ENCODE measurements at regions not wholly inside any gene's neighbourhood (a gene's known extent, or its start where the extent isn't known, plus 50 kb on each side); places are given as distances from the start of the nearest gene placed in this dataset.
"Not testable (repeated sequence)": the region's sequence is repeated elsewhere in the genome, so short reads cannot be mapped to it uniquely, and the experiment has no call there.

DNA sequence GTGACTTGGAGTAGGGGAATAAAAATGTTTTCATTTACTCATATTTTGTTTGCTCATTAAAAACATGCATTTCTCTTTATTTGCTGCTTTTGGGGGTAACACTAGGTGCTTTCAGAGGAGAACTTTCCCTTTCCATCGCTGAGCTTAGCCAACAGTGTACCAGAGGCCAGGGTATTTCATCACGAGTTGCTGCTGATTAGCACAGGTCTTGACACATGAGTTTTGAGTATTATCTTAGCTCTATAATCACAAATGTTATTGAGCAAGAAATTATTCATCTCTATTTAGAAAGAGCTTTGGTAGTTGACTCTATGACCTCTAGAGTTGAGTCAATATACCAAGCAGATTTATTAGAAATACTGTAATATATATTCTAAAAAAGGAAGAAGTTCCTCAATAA lies 375.9 kb downstream of the NXPH1 start:
- no peak for ATAC-seq

DNA sequence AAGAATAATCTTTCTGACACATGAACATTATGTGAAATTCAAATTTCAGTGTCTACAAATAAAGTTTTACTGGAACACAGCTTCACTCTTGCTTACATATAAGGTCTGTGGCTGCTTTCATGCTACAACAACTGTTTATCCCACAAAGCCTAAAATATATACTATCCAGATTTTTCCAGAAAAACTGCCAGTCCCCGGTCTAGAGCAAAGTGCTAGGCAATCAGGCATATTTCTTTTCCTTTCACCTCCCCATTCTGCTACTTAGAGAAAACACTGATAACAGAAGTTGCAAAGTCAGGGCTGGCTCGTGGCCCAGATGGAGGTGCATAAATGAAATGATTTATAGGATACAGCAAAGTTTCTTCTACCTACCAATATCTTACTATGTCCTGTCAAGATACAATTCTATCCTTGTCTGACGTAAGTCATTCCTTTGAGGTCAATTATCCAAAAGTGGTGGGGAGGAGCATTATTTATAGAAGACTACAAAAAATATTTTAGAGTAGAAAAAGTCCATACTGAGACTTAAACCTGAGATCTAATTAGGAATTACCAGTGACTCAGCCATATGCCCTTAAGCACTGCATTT lies 384.1 kb downstream of the NXPH1 start:
- no peak for ATAC-seq

DNA sequence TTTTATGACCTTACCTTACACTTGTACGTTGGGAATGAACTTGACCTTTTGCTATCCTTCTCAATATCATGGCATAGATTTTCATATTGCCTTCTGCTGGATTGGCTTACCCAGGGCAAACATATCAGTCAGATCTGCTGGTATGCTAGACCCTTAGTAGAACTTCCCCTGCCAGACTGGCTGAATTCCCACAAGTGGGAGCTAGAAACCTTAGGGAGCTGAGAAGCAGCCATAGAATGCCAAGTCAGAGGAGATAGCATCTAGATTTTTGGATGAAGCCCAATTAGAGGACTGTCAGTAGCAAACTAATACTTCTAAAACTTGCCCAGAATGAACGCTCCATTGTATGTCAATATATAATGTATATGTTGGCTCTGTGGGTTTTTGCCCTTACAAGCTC lies 385.0 kb downstream of the NXPH1 start:
- ATAC-seq = no peak

DNA sequence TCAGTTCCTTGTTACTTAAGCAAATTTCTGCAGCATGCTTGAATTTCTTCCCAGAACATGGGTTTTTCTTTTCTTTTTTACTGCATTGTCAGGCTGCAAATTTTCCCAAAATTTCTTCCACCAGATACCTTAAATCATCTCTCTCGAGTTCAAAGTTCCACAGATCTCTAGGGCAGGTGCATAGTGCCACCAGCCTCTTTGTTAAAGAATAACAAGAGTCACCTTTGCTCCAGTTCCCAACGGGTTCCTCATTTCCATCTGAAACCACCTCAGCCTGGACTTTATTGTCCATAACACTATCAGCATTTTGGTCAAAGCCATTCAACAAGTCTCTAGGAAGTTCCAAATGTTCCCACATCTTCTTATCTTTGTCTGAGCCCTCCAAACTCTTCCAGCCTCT lies 389.2 kb downstream of the NXPH1 start:
- no peak for ATAC-seq

DNA sequence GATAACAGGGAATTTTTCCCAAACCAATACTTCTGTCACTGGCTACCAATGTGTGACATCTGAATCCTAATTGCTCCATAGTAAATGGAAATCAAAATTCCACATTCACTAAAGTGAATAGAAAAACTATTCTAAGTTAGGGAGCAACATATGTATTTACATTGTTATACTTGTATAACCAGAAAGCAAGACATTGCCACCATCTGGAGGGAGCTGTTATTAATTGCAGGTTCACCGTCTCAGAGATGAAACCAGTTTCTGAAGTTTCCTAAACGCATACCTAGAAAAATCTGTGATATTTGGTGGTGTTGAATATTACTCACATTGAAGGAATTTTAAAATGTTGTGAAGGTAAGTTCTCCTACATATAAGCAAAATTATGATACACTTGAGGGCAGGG lies 390.1 kb downstream of the NXPH1 start:
- no peak for ATAC-seq

DNA sequence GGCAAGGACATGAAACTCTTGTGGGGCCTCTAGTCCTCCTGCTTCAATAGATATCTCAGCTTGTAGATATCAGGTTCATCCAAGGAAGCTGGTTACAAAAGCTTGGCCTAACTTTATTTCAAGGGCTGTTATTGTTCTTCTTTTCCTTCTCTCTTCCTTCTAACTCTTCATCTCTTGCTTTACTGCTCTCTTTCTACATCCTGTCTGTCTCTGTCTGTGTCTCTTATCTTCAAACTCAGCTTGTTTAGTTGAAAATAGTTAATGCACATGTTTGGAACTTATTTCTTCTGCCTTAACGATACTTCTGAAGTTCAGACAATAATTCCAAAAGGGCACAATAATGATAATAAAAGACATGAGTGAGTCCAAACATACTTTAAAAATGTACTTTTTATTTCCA lies 393.9 kb downstream of the NXPH1 start:
- no peak for ATAC-seq

DNA sequence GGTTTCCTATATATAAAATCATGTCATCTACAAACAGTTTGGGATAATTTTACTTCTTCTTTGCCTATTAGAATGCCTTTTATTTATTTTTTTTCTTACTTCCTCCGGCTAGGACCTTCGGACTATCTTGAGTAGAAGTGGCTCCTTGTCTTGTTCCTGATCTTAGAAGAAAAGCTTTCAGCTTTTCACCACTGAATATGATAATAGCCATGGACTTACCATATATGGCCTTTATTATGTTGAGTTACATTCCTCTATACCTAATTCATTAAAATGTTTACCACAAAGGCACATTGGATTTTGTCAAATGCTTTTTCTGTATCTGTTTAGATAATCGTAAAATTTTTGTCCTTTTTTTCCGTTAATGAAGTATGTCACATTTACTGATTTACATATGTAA lies 395.7 kb downstream of the NXPH1 start:
- ATAC-seq = no peak

DNA sequence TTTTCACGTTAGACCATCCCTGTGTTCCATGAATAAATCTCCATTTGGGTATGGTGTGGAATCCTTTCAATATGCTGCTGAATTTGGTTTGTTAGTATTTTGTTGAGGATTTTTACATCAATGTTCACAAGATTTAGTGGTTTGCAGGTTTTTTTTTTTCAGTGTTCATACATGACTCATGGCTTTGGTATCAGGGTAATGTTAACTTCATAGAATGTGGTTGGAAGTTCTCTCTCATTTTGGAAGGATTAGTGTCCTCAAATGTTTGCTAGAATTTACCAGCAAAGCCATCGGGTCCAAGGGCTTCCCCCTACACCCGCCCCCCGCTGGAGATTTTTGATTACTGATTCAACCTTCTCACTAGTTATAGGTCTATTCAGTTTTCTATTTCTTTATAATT lies 398.0 kb downstream of the NXPH1 start:
- ATAC-seq = no peak

DNA sequence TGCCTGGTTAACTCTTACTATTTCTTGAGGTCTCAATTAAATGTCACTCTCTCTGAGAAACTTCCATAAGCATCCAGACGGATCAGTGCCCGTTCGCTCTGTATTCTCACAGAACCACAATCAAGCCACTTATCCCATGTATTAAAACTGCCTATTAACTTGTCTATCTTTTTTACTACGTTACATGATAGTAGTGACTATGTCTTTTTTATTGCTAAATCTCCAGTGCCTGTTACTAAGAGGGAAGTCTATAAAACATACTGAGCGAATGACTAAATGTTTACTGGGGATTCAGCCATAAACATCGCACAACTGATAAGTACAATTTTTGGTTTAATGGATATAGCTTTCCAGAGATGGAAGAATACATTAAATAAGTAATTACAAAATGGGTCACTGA lies 399.9 kb downstream of the NXPH1 start:
- no peak for ATAC-seq

DNA sequence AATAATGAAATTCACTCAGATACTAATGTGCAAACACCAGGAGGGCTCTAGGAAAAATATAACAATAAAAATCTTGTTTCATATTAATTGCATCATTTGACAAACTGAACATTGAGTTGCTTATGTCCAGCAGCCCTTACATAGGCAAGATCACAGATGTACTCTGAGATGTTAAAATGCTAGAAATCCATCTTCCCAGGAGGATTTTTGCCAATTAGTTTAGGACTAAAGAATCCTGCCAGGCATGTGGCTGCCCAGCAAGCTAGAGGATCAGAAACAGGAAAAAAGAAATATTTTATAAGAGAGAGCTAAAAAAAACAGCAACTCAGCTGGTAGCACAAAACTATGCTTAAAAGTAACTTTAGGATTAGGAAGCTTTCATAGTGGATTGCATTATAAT lies 407.8 kb downstream of the NXPH1 start:
- ATAC-seq = no peak

DNA sequence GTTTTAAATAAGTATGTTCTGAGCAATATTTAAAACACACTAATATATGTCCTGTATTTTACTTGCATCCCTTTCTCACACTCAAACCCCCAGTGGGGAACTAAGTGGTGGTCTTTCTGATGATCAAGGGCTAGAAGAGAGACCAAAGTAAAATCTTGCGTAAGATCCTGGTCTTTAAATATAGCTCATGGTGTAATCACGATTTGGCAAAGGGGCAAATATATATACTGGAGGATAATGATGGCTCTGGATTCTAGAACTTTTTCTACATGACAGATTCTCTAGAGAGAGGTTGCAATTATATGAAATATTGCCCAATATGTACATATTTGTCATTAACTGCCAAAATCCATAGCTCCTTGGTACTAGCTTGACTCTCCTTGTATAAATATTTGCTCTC lies 438.3 kb downstream of the NXPH1 start:
- ATAC-seq = no peak

DNA sequence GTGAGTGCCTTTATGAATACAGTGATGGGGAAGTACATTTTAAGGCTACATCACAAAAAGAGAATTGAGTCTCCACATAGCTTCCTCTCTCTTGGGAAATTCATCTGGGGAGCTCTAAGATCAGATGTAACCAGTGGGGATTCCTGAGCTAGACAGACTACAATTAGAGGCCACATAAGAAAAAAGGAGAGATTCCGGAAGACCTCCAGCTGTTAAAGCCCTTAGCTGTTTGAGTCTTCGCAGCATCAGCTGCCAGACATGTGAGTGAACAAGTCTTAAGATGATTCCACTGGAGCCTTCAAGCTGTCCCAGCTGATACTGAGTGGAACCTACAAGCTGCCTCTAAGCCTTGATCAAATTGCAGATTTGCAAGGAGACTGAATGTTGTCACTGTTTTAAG lies 448.5 kb downstream of the NXPH1 start:
- ATAC-seq = no peak

DNA sequence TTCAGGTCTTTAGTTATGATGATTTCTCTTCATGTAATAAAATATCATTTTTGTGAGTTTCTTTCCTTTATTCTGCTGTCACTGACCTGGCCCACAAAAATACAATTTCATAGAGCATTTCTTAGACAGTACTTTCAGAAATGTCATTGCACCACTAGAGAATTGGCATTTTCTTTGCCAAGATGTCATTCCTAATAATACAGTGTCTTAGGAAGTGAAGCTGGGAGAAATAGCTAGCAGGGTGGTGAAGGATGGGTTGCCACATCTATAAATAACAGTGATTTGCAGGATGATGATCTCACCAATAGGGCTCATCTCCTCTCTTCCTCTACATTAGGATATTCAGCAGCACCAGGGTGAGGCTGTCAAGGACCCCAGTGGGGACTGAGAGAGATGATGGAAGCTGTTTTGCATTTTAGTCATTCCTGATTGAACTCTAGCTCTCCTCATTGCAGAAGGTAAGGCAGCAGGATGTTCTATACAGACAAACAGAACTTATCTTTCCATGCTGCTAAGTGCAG lies 452.1 kb downstream of the NXPH1 start:
- no peak for ATAC-seq

DNA sequence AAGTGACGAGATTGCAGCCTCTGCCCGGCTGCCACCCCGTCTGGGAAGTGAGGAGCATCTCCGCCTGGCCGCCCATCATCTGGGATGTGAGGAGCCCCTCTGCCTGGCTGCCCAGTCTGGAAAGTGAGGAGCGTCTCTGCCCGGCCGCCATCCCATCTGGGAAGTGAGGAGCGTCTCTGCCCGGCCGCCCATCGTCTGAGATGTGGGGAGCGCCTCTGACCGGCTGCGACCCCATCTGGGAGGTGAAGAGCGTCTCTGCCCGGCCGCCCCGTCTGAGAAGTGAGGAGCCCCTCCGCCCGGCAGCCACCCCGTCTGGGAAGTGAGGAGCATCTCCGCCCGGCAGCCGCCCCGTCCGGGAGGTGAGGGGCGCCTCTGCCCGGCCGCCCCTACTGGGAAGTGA lies 456.9 kb downstream of the NXPH1 start:
- ATAC-seq = not testable (repeated sequence)

DNA sequence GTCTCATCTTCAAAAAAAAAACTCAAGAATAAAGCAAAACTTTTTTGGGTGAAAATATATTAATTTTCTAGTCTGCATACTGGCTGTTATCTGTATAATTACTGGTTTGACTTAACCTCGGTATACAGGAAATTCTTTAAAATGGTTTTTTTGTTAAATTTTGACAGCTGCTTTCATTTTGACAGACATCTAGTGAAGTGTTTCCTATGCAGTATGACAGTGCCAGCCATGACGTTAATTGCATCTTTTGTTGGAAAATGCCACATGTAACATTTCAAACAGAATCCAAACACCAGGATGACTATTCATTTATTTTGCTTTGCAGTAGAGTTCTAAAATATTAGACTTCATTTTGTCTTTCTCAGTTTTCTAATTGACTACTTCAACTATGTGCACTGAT lies 460.4 kb downstream of the NXPH1 start:
- no peak for ATAC-seq

DNA sequence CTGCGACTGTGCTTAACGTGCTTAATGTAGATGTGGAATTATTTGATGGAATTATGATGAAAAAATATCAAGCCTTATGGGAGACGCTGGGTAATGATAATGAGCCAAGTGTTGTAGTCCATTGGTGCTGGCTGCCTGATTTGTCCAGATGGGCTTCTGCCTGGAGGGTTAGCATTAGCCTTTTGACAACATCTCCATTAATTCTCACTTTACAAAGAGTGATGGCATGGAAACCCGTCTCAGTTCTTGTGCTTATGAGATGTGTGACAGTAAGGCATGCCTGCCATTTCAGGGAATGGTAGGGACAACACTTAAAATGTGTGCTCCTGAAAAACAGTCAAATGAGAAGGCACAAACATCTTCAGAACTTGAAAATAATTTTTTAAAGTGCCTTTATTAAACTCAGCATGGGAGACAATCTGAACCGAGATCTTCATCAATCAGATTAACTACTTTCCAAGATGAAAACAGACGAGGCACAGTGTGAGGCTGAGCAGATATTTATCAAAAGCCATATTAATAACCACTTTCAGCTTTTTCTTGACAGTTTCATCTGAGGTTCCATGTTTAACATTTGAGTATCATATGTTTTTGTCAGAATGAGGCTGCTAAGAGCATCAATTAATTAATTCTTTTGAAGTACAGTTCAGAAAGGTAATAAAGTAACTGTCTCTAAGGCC lies 473.1 kb downstream of the NXPH1 start:
- ATAC-seq = no peak

DNA sequence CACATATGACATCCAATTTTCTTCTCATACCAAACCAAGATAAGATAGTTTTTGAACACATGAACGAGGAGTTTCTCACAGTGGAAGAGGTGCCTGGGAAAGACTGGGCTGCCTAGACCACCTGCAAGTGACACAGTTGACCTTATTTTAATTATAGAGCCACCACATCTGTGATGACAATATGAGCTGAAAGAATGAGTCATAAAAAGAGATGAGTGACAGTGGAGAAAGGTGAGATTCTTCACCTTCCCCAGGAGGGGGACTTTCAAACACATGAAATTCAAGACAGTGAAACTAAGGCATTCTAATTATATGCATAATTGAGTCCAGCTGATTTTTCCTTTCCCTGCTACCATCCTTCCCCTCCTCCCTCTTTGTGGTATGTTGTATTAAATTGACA lies 475.5 kb downstream of the NXPH1 start:
- ATAC-seq = no peak

DNA sequence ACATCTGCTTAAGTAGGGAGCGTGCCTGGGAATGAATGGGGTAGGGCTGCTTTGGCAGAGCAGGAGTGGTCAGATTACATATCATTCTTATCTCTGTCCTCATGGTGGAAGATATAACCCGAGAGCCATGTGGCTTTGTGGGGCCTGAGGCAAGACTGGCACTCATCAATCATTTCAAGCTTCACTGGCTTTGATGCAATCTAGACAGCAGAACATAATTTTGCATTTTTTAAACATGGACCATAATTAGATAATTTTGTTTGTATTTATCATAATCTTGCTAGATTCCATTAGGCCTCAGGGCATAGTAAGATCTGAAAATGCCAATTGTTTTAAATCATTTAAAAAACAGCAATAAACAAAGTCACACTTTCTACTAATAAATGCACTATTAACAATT lies 480.3 kb downstream of the NXPH1 start:
- no peak for ATAC-seq

DNA sequence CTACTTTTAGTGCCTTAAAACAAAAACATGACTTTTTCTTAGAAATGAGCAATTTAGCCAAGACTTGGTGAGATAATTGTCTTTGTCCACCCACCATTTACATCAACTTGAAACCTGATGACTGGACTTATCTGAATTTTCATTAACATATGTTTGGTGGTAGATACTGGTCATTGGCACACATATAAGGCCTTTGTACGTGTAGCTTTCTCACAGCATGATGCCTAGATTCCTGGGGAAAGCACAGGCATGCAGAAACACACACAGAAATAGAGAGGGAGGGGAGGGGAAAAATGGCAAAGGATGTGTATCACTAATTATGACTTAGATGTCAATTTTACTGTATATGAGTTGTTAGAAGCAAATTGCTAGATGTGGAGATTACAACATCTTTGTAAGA lies 488.4 kb downstream of the NXPH1 start:
- no peak for ATAC-seq

DNA sequence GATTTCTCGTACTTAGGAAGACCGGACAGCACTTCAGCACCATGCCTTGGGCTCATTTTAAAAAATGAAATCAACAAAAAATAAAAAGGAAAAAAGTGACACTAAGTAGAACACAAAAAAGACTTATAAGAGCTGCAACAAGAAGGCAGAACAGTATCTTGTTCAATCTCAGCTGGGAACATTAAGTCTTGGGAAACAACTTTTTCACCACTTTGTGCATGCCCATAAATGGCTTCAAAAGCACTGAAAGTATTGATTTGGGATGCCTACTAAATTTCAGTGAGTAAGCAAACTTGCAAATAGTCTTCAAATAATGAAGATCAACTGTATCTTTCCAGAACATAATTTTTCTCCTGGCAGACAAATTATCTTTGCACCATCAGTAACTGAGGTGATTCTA lies 489.3 kb downstream of the NXPH1 start:
- no peak for ATAC-seq

DNA sequence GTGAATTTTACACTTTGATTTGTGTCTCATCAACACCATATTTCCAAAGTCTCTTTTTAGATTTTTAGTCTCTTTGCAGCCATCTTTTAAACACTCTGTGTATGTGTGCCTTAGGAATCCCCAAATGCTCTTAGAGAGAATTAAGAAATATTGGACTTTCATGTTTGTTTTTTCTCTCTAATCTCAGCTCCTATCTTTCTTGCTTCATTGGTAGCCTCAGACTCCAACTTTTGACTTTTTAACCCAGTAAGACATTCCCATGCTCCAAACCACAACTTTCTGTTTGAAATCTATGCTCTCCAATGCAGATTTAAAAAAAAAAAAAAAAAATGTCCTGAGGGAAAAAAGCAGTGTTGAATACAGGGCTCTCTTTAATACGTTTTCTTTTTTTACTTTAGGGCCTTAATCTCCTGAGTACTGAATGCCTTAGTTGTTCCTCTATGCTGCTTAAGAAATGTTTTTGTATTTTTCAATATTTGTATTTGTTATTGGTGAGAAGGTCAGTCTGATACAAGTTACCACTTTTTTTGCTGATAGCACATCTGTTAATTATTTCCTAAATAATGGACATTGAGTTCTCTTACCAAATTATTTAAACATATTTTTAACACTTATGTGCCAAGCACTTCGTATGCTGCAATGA lies 489.9 kb downstream of the NXPH1 start:
- ATAC-seq = no peak

DNA sequence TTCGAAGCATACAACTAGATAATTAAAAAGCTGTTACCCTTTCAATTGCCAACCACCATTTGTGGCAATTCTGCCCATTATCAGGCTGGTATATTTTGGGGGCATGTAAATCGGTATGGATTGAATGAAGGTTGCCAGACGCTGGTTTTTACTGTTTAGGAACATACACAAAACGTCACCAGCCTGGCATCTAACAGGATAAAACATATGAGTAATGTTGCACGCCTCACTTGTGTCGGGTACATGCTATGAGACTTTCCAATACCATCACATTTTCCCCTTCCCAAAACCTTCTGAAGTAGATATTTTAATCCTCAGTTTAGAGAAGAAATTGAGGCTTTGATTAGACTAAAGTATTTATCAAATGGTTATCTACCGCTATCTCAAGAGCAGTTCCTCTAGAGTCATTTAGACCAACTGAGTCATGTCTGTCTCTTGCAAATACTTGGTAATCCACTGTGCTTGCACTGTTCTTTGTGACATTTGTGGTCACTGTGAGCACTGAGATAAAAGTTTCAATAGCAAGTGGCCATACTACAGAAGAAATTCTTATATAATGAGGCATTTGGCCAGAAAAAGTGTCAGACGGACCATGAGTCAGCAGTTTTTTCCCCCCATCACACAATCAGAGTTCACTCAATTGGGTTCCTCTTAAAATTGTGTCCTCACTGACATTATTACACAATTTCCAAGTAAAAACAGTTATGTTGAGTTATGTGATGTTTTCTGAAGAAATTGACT lies 498.7 kb downstream of the NXPH1 start:
- ATAC-seq = no peak

DNA sequence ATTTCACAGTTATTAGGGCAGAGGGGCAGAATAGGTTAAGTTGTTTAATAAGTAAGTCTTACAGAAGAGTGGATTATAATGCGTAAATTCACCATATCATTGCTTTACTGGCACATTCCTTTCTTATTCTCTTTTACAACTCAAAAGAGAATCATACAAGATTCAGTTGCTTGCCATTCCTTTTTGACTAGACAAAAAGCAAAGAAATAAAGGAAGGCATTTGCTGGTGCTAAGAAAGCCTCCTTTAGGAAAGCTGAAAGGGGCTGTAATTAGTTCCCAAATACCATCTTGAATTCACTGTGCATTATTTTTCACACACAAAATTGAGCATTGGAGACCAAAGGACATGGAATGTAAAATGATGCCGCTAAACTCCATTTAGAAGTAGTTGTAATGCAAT lies 499.3 kb downstream of the NXPH1 start:
- no peak for ATAC-seq

DNA sequence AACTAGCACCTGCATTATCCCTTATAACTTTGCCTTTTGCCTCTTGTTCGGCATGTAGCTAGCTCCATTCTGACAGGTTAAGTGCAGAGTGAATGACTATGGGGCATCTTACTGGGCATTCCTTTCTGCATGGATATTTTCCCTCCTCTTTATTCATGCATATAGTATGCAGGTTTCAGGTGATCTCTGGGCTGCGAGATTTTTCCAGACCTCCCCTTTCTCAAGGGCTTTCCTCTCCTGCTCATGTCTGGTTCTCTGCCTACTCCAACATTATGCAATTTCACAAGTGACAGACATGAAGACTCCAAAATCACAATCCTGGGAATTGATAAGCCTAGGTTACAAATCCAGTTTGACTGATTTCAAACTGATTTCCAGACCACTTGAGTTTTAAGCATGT lies 503.8 kb downstream of the NXPH1 start:
- no peak for ATAC-seq
